HG03342 (cell line): ENCODE measurements at regions not wholly inside any gene's neighbourhood (a gene's known extent, or its start where the extent isn't known, plus 50 kb on each side); places are given as distances from the start of the nearest gene placed in this dataset.

ENCODE experiments used
- ATAC-seq: cut with Tn5 transposase; IDR thresholded peaks from one replicate; pipeline ENCODE4 v1.9.1; 2021; ENCODE audit warnings: mild to moderate bottlenecking, moderate library complexity; ENCODE audit not compliant: unreplicated experiment

GRCh38 chr3:59311231-59311630, 261.4 kb upstream of the CFAP20DC start:
- ATAC-seq = no peak

- no peak for ATAC-seq
These were observed 260.9 kb upstream of the CFAP20DC start for GRCh38 chr3:59310736-59311135.

GRCh38 chr3:59308684-59309083, 258.9 kb upstream of the CFAP20DC start:
- ATAC-seq = no peak

GRCh38 chr3:59308001-59308400, 258.2 kb upstream of the CFAP20DC start:
- no peak for ATAC-seq

GRCh38 chr3:59306436-59306835, 256.6 kb upstream of the CFAP20DC start:
- ATAC-seq = no peak

- no peak for ATAC-seq
These were observed 254.5 kb upstream of the CFAP20DC start for GRCh38 chr3:59304296-59304695.

GRCh38 chr3:59303452-59303851, 253.6 kb upstream of the CFAP20DC start:
- no peak for ATAC-seq

- ATAC-seq = no peak
These were observed 252.6 kb upstream of the CFAP20DC start for GRCh38 chr3:59302442-59302841.

- ATAC-seq = no peak
These were observed 250.9 kb upstream of the CFAP20DC start for GRCh38 chr3:59300733-59301132.

GRCh38 chr3:59299561-59299960, 249.7 kb upstream of the CFAP20DC start:
- ATAC-seq = no peak

GRCh38 chr3:59290358-59290757, 240.5 kb upstream of the CFAP20DC start:
- ATAC-seq = no peak

GRCh38 chr3:59289831-59290230, 240.0 kb upstream of the CFAP20DC start:
- ATAC-seq = no peak

GRCh38 chr3:59288951-59289350, 239.1 kb upstream of the CFAP20DC start:
- ATAC-seq = no peak

- ATAC-seq = no peak
These were observed 237.1 kb upstream of the CFAP20DC start for GRCh38 chr3:59286791-59287531.

- ATAC-seq = no peak
These were observed 235.7 kb upstream of the CFAP20DC start for GRCh38 chr3:59285560-59285959.

- ATAC-seq = no peak
These were observed 235.1 kb upstream of the CFAP20DC start for GRCh38 chr3:59284926-59285325.

GRCh38 chr3:59280113-59280512, 230.3 kb upstream of the CFAP20DC start:
- ATAC-seq = no peak

- ATAC-seq = no peak
These were observed 228.0 kb upstream of the CFAP20DC start for GRCh38 chr3:59277816-59278215.

GRCh38 chr3:59277201-59277600, 227.4 kb upstream of the CFAP20DC start:
- ATAC-seq = no peak

- ATAC-seq = no peak
These were observed 224.2 kb upstream of the CFAP20DC start for GRCh38 chr3:59273976-59274375.

GRCh38 chr3:59271971-59272370, 222.1 kb upstream of the CFAP20DC start:
- no peak for ATAC-seq

GRCh38 chr3:59270921-59271320, 221.1 kb upstream of the CFAP20DC start:
- no peak for ATAC-seq

- no peak for ATAC-seq
These were observed 220.4 kb upstream of the CFAP20DC start for GRCh38 chr3:59270209-59270608.
